ENCODE measurements at regions not wholly inside any gene's neighbourhood (a gene's known extent, or its start where the extent isn't known, plus 50 kb on each side); places are given as distances from the start of the nearest gene placed in this dataset.

DNA sequence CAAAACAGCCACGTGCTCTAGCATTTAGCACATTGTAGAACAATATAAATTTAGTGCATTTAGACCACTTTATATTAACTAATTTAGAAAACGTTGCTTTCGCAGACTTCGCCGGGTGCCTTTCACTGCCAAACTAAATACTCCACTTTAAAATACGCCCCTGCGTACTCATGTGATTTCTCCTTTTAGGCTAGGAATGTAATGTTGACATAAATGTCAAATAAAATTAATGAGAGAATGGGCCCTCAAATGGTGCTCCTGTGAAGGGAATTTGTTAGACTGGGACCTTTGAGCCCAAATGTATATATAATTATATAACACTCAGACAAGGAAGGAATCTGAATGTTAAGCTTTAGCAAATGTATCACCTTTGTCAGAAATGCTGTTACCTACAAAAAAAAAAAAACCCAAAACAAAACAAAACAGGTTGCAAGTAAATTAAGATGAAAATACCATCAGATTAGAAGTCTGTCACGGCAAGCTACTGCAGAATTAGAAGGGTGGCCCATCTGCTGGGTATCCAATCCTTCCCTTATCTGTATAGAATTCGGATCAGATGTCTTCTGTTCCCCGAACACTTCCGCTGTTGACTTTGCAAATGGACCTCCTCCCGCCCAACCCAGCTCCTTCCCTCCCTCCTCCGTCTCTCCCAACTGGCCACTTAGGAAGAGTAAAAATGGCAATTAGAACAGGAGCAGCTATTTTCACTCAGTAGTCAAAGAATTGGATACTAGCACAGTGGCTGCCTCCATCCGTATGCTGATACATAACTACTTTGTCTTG is 159.3 kb upstream of the FOXN3 start:
- Histone ChIP-seq H3K9me3 (ENCODE audit: control insufficient read depth, insufficient read depth, low read length) (no peaks in the 10 kb centered on the region), H3K36me3 (ENCODE audit: insufficient read depth, low read length) (no peaks in the 10 kb centered on the region), H3K4me1 (ENCODE audit: insufficient read depth, low read length) (peaks cover 31% of the 10 kb centered on the region), H3K9ac (ENCODE audit: low read depth, low read length) (peak overlapping the region; percentile 20; the same call in 1 of the 2 replicates)

DNA sequence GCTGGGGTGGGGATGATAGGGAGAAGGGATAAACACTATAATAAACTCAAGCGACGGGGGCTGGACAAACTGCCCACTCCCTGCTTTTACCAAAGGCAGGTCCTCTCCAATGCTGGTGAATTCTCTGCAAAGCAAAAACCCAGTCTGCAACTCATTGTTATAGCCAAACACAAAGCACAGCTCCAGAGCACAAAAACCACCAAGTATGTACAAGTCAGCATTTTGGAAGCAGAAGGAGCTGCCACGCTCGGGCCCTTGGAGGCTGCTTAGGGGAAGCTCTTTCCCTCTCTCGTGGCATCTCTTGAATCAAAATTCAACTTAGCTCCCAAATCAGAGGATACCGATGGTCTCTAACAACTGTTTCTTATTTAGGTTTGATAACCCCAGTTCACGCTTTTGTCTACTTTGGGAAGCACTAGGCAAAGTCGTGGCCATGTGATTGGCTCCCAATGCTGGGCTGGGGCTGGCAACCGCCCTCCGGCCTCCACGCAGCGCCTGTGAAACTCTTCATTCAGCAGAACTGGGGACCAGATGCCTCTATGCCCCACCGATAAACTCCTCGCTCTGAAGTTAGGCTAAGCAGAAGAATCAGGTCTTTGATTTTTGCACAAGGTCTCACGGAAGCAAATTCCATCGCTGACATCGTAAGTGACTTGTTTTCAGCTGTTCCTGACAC is 158.5 kb upstream of the FOXN3 start:
- no peaks in the 10 kb centered on the region for H3K36me3 ChIP-seq (ENCODE audit: insufficient read depth, low read length)
- H3K9ac ChIP-seq (ENCODE audit: low read depth, low read length): no peak overlapping the region
- no peaks in the 10 kb centered on the region for H3K9me3 ChIP-seq (ENCODE audit: control insufficient read depth, insufficient read depth, low read length)
- H3K4me1 ChIP-seq (ENCODE audit: insufficient read depth, low read length): peaks cover 31% of the 10 kb centered on the region

DNA sequence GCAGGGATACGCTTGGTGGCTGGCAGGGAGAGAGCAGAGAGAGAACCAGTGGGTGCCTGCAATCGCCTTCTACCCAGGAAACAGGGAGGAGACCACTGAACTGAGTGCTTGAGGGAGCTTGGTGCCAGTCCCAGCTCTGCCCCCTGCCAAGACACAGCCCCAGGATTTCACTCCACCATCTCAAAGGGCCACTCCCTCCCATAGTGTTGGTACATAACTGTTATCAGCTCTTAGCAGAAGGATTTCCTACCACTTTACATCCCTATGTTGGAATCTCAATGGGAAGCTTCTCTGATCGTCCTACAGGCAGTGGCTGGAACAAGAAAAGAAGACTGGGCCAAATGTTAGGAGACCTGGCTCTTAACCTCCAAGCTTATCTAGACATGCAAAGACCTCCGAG is 157.4 kb upstream of the FOXN3 start:
- Histone ChIP-seq H3K9me3 (ENCODE audit: control insufficient read depth, insufficient read depth, low read length) (no peaks in the 10 kb centered on the region), H3K4me1 (ENCODE audit: insufficient read depth, low read length) (peaks cover 31% of the 10 kb centered on the region), H3K9ac (ENCODE audit: low read depth, low read length) (no peak overlapping the region), H3K36me3 (ENCODE audit: insufficient read depth, low read length) (no peaks in the 10 kb centered on the region; the same call in 1 of the 2 replicates)

DNA sequence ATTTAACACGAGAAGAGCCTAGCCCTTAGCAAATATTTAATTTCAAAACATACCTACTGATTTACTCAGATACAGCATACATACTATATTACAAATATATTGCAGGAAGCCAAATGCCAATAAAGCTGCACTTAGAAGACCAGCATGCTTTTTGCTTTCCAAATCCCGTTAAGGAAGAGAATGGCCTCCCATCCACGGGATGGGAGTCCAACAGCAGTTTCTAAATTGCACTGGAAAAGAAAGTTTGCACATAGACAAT is 156.3 kb upstream of the FOXN3 start:
- H3K9me3 ChIP-seq (ENCODE audit: control insufficient read depth, insufficient read depth, low read length): no peaks in the 10 kb centered on the region
- H3K9ac ChIP-seq (ENCODE audit: low read depth, low read length): no peak overlapping the region
- H3K36me3 ChIP-seq (ENCODE audit: insufficient read depth, low read length): no peaks in the 10 kb centered on the region; the same call in 1 of the 2 replicates
- peaks cover 28% of the 10 kb centered on the region for H3K4me1 ChIP-seq (ENCODE audit: insufficient read depth, low read length)

DNA sequence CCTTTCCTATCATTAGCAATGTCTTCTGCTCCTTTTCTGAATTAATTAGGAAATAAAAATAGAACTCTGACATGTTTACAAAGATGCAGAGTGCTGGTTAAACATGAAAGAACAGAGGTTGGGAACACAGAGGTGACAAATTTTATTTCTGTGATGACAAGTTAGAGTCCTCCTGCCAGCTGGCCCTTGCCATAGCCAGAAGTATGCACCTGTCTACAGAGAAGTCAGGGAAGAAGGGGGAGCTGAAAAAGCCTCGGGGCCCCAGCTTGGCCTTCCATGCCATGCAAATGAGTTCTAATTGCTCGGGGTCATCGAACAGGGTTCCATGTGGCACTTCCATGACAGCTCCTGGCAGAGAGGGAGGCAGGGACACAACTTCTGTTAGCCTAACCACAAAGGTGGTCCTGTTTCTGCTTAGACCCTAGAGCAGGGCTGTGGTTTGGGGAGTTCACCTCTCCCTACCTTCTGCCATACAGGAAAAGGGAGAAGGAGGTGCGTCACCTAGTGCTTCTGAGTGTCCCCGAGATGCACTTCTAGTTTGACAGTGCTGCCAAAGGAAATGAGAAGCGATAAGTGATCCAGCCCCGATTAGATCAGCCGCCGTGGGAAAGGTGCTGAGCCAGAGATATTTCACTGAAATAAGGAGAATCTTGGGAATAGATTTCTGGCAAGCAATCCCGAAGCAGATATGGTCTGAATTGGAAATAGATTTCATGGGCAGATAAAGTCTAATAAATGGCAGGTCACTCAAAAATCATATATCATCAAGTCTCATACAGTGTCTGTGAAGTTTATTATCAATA is 155.8 kb upstream of the FOXN3 start:
- no peak overlapping the region for H3K9ac ChIP-seq (ENCODE audit: low read depth, low read length)
- H3K36me3 ChIP-seq (ENCODE audit: insufficient read depth, low read length): no peaks in the 10 kb centered on the region; the same call in 1 of the 2 replicates
- H3K4me1 ChIP-seq (ENCODE audit: insufficient read depth, low read length): peaks cover 25% of the 10 kb centered on the region
- no peaks in the 10 kb centered on the region for H3K9me3 ChIP-seq (ENCODE audit: control insufficient read depth, insufficient read depth, low read length)

DNA sequence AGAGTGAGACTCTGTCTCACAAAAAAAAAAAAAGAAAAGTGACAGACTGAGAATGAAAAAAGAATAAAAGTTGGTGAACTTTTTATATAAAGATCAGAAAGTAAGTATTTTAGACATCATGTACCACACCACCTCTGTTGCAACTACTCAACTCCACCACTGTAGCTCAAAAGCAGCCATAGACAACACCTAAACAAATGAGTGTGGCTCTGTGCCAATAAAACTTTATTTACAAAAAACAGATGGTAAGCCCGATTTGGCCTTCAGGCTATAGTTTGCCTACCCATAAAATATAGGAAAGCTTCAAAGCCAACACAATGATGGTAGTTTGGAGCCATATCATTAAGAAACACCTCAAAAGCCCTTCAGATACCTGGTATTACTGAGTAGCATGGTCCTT is 154.5 kb upstream of the FOXN3 start:
- no peaks in the 10 kb centered on the region; the same call in 1 of the 2 replicates for H3K36me3 ChIP-seq (ENCODE audit: insufficient read depth, low read length)
- peaks cover 19% of the 10 kb centered on the region for H3K4me1 ChIP-seq (ENCODE audit: insufficient read depth, low read length)
- no peak overlapping the region for H3K9ac ChIP-seq (ENCODE audit: low read depth, low read length)
- no peaks in the 10 kb centered on the region for H3K9me3 ChIP-seq (ENCODE audit: control insufficient read depth, insufficient read depth, low read length)

DNA sequence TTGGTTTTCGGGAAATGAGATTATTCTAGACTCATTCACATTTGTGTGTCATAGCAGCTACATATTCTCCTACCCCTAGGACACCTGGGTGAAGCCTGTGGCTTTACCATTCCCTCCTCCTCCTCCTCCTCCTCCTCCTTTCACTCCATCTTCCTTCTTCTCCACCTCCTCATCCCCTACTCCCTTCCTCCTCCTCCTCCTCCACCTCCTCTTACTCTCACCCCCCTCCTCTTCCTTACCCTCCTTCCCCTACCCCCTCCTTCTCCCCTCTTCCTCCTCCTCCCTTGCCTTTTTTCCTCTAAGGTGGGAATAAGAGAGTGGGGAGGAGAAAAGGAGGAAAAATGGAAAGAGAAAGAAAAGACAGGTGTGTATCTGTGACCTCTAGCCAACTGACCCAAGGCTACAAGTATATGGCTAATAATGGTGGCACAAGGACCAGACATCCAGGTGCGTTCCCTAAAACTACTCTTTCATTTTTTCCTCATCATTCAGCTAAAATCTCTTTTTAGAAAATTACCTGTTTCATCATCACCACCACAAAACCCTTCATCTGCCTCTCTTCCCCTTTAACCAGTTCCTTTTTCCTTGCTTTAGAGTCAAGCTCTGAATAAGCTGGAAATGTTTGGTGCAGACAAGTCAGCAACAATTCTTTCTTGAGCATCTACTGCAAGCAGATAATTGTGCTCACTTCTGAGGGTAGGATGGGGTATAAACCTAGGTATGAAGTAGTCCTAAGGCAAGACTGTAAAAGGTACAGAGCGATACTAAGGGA is 149.8 kb upstream of the FOXN3 start:
- no peaks in the 10 kb centered on the region; the same call in 1 of the 2 replicates for H3K36me3 ChIP-seq (ENCODE audit: insufficient read depth, low read length)
- H3K9me3 ChIP-seq (ENCODE audit: control insufficient read depth, insufficient read depth, low read length): 0 out of 2 replicates have a peak, but pooled peaks cover 7% of the 10 kb centered on the region
- peaks cover 3% of the 10 kb centered on the region; the same call in 1 of the 2 replicates for H3K4me1 ChIP-seq (ENCODE audit: insufficient read depth, low read length)
- H3K9ac ChIP-seq (ENCODE audit: low read depth, low read length): no peak overlapping the region

DNA sequence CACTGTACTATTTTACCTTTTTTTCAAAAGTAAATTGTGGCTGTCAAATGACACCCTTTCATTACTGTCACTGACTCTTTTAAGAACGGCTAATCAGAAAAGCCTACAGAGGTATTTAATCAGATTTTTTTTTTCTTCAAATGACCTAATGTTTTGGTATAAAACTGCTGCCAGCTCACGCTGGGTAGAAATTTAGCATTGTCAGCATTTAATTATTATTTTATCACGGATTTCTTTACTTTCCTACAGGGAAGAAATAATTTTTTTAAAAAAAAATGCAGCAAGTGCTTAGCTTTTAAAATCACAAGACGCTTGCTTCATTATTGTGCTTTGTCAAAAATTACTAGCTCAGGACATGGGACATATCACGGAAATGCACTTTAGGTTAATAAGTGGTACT is 149.1 kb upstream of the FOXN3 start:
- Histone ChIP-seq H3K9me3 (ENCODE audit: control insufficient read depth, insufficient read depth, low read length) (0 out of 2 replicates have a peak, but pooled peaks cover 7% of the 10 kb centered on the region), H3K4me1 (ENCODE audit: insufficient read depth, low read length) (peaks cover 3% of the 10 kb centered on the region; the same call in 1 of the 2 replicates), H3K36me3 (ENCODE audit: insufficient read depth, low read length) (no peaks in the 10 kb centered on the region; the same call in 1 of the 2 replicates), H3K9ac (ENCODE audit: low read depth, low read length) (no peak overlapping the region)

DNA sequence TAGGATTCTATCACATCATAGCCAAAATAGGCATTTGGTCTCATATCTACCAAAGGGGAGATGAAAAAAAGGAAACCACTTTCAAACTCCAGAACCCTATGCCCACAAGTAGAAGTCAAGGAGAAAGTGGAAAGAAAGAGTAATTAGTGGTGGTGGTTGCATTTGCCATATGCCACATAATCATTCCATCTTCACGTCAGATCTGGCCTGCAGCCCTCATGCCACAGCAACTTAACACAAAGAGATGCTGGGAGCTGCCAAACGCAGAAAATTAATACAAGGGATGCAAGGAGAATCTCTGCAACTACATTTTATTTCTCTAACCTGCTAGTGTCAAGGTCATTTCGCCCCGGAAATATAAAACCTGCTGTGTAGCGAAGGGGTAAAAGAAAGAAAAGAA is 148.6 kb upstream of the FOXN3 start:
- Histone ChIP-seq H3K4me1 (ENCODE audit: insufficient read depth, low read length) (peaks cover 3% of the 10 kb centered on the region; the same call in 1 of the 2 replicates), H3K9ac (ENCODE audit: low read depth, low read length) (no peak overlapping the region), H3K9me3 (ENCODE audit: control insufficient read depth, insufficient read depth, low read length) (0 out of 2 replicates have a peak, but pooled peaks cover 7% of the 10 kb centered on the region), H3K36me3 (ENCODE audit: insufficient read depth, low read length) (no peaks in the 10 kb centered on the region; the same call in 1 of the 2 replicates)

DNA sequence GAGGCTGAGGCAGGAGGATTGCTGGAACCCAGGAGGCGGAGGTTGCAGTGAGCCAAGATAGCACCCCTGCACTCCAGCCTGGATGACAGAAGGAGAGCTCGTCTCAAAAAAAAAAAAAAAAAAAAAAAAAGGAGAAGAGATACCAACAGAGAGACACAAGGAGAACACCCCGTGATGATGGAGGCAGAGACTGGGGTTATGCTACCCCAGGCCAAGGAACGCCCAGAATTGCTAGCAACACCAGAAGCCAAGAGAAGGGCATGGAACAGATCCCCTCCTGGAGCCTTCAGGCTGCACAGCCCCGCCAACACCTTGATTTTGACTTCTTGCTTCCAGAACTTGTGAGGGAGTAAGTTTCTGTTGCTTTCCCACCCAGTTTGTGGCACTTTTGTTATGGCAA is 148.0 kb upstream of the FOXN3 start:
- no peak overlapping the region for H3K9ac ChIP-seq (ENCODE audit: low read depth, low read length)
- 0 out of 2 replicates have a peak, but pooled peaks cover 7% of the 10 kb centered on the region for H3K9me3 ChIP-seq (ENCODE audit: control insufficient read depth, insufficient read depth, low read length)
- H3K4me1 ChIP-seq (ENCODE audit: insufficient read depth, low read length): peaks cover 3% of the 10 kb centered on the region; the same call in 1 of the 2 replicates
- no peaks in the 10 kb centered on the region; the same call in 1 of the 2 replicates for H3K36me3 ChIP-seq (ENCODE audit: insufficient read depth, low read length)

DNA sequence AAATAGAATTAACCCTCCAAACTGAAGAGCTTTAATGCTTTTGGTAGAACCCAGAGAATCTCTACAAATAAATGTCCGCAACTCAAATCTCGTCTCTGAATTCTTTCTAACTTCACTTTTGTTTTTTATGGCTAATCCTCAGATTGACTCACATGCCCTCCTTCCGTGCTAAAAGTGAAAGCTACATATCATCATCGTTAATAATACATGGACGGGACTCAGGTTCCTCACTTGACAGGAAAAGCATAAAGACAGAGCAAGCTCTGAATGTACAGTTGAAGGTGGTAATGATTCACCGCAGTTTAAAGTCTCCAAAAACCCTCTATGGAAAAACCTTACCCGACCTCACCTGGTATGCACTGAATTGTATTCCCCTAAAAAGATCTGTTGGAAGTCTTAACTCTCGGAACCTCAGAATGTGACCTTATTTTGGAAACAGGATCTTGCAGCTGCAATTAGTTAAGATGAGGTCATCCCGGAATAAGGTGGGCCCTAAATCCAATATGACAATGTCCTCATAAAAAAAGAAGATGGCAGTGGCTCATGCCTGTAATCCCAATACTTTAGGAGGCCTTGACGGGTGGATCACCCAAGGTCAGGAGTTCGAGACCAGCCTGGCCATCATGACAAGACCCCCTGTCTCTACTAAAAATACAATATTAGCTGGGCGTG is 147.4 kb upstream of the FOXN3 start:
- no peak overlapping the region for H3K9ac ChIP-seq (ENCODE audit: low read depth, low read length)
- H3K36me3 ChIP-seq (ENCODE audit: insufficient read depth, low read length): 0 out of 2 replicates have a peak, but pooled peaks cover 3% of the 10 kb centered on the region
- H3K9me3 ChIP-seq (ENCODE audit: control insufficient read depth, insufficient read depth, low read length): 0 out of 2 replicates have a peak, but pooled peaks cover 7% of the 10 kb centered on the region
- peaks cover 3% of the 10 kb centered on the region; the same call in 1 of the 2 replicates for H3K4me1 ChIP-seq (ENCODE audit: insufficient read depth, low read length)

DNA sequence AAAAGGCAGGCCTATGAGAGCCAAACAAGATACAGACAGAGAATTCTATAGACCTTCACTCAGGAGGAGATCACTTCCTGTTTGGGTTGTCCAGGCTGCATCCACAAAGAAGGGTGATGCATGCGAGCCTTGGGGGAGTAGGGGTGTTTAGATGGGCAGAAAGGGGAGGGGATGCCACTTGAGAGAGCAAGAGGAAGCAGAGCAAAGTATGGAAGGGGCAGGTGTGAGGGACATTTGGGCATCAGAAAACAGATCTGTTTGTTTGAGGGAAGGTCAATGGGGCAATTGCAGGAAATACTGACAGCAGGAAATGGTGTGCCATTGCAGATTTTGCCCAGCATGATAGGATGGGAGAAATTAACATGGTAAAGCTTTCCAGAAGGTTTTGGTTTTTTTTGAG is 146.4 kb upstream of the FOXN3 start:
- Histone ChIP-seq H3K9ac (ENCODE audit: low read depth, low read length) (no peak overlapping the region), H3K4me1 (ENCODE audit: insufficient read depth, low read length) (peaks cover 3% of the 10 kb centered on the region; the same call in 1 of the 2 replicates), H3K9me3 (ENCODE audit: control insufficient read depth, insufficient read depth, low read length) (0 out of 2 replicates have a peak, but pooled peaks cover 7% of the 10 kb centered on the region), H3K36me3 (ENCODE audit: insufficient read depth, low read length) (0 out of 2 replicates have a peak, but pooled peaks cover 3% of the 10 kb centered on the region)

DNA sequence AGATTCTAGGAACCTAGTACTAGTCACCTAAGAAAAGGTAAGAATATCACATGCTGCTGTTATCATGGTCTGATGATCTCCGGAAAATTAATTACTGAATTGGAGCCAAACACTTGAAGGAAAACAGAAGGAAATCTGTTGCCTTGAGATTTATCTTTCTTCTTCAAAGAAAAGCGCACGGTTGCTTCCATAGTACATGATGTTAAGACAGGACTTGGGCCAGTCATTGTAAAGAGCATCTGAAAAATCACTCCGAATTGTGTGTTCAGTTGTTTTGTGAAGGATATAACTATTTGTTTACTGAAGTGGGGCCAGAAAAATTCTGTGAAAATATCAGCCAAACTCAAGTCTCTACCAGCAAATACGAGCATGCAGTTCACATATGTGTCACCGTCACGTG is 134.9 kb upstream of the FOXN3 start:
- Histone ChIP-seq H3K9ac (ENCODE audit: low read depth, low read length) (no peak overlapping the region), H3K4me1 (ENCODE audit: insufficient read depth, low read length) (peaks cover 18% of the 10 kb centered on the region), H3K9me3 (ENCODE audit: control insufficient read depth, insufficient read depth, low read length) (no peaks in the 10 kb centered on the region), H3K36me3 (ENCODE audit: insufficient read depth, low read length) (no peaks in the 10 kb centered on the region)
